Endothelial cell of umbilical vein (primary cell): ENCODE measurements at regions not wholly inside any gene's neighbourhood (a gene's known extent, or its start where the extent isn't known, plus 50 kb on each side); places are given as distances from the start of the nearest gene placed in this dataset.

Source experiments
- BruUV-seq: library from RNA; stranded (reverse); fragments of 400-500 nt; replicated peaks from 2 replicates; lab custom pipeline; 2021; lab: Mats Ljungman, UMichigan
- CTCF ChIA-PET: fragments of 300-600, 350-600 bp; sonication (Branson Sonifier 250); formaldehyde crosslinking; loops from one replicate; lab custom pipeline; 2021; ENCODE audit warnings: antibody characterized with exemption, inconsistent platforms; lab: Charles Lee
- POLR2A ChIA-PET: fragments of 300-600, 350-600 bp; sonication (Branson Sonifier 250); formaldehyde crosslinking; loops from one replicate; lab custom pipeline; 2021; ENCODE audit warnings: antibody characterized with exemption, inconsistent platforms; lab: Charles Lee
- DNase-seq: peaks from one replicate; pipeline ENCODE4 v3.0.0-alpha.2; 2011; ENCODE audit warnings: low read depth, low spot score
- FAIRE-seq: peaks from 2 replicates; lab custom pipeline; 2011; peaks lifted over from hg19 to GRCh38; lab: Jason Lieb, UNC
- H2AFZ ChIP-seq: 2 replicates; pipeline ENCODE4 v1.6.0; 2012; ENCODE audit warnings: low read depth, low read length, control low read depth, inconsistent platforms
- H3K27ac ChIP-seq: 2 replicates; pipeline ENCODE4 v1.5.1; 2011; ENCODE audit warnings: low read depth, mild to moderate bottlenecking, control low read depth, low read length, moderate library complexity; ENCODE audit not compliant: insufficient read depth
- H3K27me3 ChIP-seq, 2 experiments: 2 replicates each; pipeline versions ENCODE4 v1.6.0 to v1.6.1; 2011; ENCODE audit warnings: low read length in 2 of 2, mixed read lengths in 1 of 2; ENCODE audit not compliant: control insufficient read depth in 2 of 2, insufficient read depth in 2 of 2
- H3K36me3 ChIP-seq, 2 experiments: 2 replicates in 1 of 2; 3 replicates in 1 of 2; pipeline ENCODE4 v1.5.1; 2011; ENCODE audit warnings: low read length in 2 of 2, mild to moderate bottlenecking in 1 of 2, moderate library complexity in 1 of 2; ENCODE audit not compliant: control insufficient read depth in 2 of 2, insufficient read depth in 2 of 2; ENCODE audit errors: extremely low read depth in 1 of 2
- H3K4me1 ChIP-seq: 3 replicates; pipeline ENCODE4 v1.5.1; 2011; ENCODE audit warnings: mild to moderate bottlenecking, low read length; ENCODE audit not compliant: control insufficient read depth, insufficient read depth; ENCODE audit errors: extremely low read depth
- H3K4me2 ChIP-seq: 2 replicates; pipeline ENCODE4 v1.6.1; 2011; ENCODE audit warnings: low read length, control low read depth, mixed read lengths; ENCODE audit not compliant: insufficient read depth
- H3K4me3 ChIP-seq, 3 experiments: fragments of 200-600 bp in 1 of 3; sonication (generic), shearing (Covaris generic) in 1 of 3; replicated peaks in 1 of 3; 2 replicates each; pipeline ENCODE4 v1.5.1; 2011 to 2016; ENCODE audit warnings: control low read depth in 3 of 3, low read length in 3 of 3, mild to moderate bottlenecking in 2 of 3, inconsistent platforms in 1 of 3, low read depth in 1 of 3, moderate library complexity in 1 of 3; ENCODE audit not compliant: insufficient read depth in 1 of 3
- H3K79me2 ChIP-seq: 2 replicates; pipeline ENCODE4 v1.6.0; 2012; ENCODE audit warnings: low read length, inconsistent platforms; ENCODE audit not compliant: control insufficient read depth, insufficient read depth
- H3K9ac ChIP-seq: replicated peaks from 2 replicates; pipeline ENCODE3; 2011; ENCODE audit warnings: low read length, control low read depth; ENCODE audit not compliant: insufficient read depth; ENCODE audit errors: extremely low read depth
- H3K9me1 ChIP-seq: replicated peaks from 3 replicates; pipeline ENCODE4 v1.6.0; 2011; ENCODE audit warnings: mild to moderate bottlenecking, low read length; ENCODE audit not compliant: control insufficient read depth, insufficient read depth; ENCODE audit errors: extremely low read depth
- H3K9me3 ChIP-seq: replicated peaks from 2 replicates; pipeline ENCODE4 v1.5.1; 2012; ENCODE audit warnings: low read length, inconsistent platforms; ENCODE audit not compliant: control insufficient read depth, insufficient read depth
- H4K20me1 ChIP-seq: replicated peaks from 2 replicates; pipeline ENCODE3; 2011; ENCODE audit warnings: mild to moderate bottlenecking, low read length; ENCODE audit not compliant: control insufficient read depth, insufficient read depth; ENCODE audit errors: extremely low read depth
- CTCF ChIP-seq, 2 donors: IDR thresholded peaks; 1 replicate in 1 of 2; 2 replicates in 1 of 2; pipeline ENCODE4 v1.5.1; 2011; ENCODE audit warnings: low read length in 2 of 2, mild to moderate bottlenecking in 2 of 2, moderate library complexity in 2 of 2, control low read depth in 1 of 2, inconsistent platforms in 1 of 2, low read depth in 1 of 2; ENCODE audit not compliant: insufficient read depth in 1 of 2; ENCODE audit errors: extremely low read depth in 1 of 2
- EZH2 ChIP-seq: IDR thresholded peaks from 2 replicates; pipeline ENCODE4 v1.6.1; 2012; ENCODE audit warnings: borderline replicate concordance, low read depth, mild to moderate bottlenecking, moderate library complexity, low read length, inconsistent platforms; ENCODE audit not compliant: severe bottlenecking
- FOS ChIP-seq: IDR thresholded peaks from 2 replicates; pipeline ENCODE4 v1.6.1; 2011; ENCODE audit warnings: mild to moderate bottlenecking, low read length, moderate library complexity, borderline replicate concordance; ENCODE audit not compliant: insufficient read depth
- GATA2 ChIP-seq: IDR thresholded peaks from 2 replicates; pipeline ENCODE4 v1.7.0; 2011; ENCODE audit warnings: low read depth, mild to moderate bottlenecking, moderate library complexity, mixed read lengths, low read length; ENCODE audit not compliant: insufficient read length, insufficient read depth
- JUN ChIP-seq: IDR thresholded peaks from 2 replicates; pipeline ENCODE4 v1.6.1; 2011; ENCODE audit warnings: borderline replicate concordance, low read depth; ENCODE audit not compliant: insufficient read length, insufficient read depth
- MAX ChIP-seq: IDR thresholded peaks from 2 replicates; pipeline ENCODE4 v1.6.1; 2011; ENCODE audit not compliant: insufficient read depth, insufficient read length
- MYC ChIP-seq: IDR thresholded peaks from one replicate; pipeline ENCODE4 v1.6.1; 2011; ENCODE audit warnings: mild to moderate bottlenecking, low read depth, low read length
- POLR2A ChIP-seq: IDR thresholded peaks from 2 replicates; pipeline ENCODE4 v1.6.1; 2012; ENCODE audit warnings: low read depth, mild to moderate bottlenecking, control low read depth, low read length
- POLR2AphosphoS5 ChIP-seq: IDR thresholded peaks from 2 replicates; pipeline ENCODE4 v1.6.1; 2012; ENCODE audit warnings: low read depth, mild to moderate bottlenecking, control low read depth, low read length, moderate library complexity; ENCODE audit not compliant: insufficient read depth
- dilution Hi-C: fragments of 300-500 bp; cut with MboI; formaldehyde crosslinking; loops from one replicate; pipeline ENCODE4 v1.15.0; 2019; ENCODE audit warnings: low sequenced_read_pairs; ENCODE audit not compliant: extremely low pct_ligation_motif_present
- intact Hi-C: fragments of 100-400 bp; cut with micrococcal nuclease; formaldehyde crosslinking; loops from one replicate; pipeline ENCODE4 v1.10.0; 2022

GRCh38 chr18:51342815-51343214 lies 145.3 kb upstream of the MEX3C start:
- dilution Hi-C loops: no loop called here
- no peak for DNase-seq
- no peaks in the 10 kb centered on the region for H4K20me1 ChIP-seq
- H3K9ac ChIP-seq: no peak overlapping the region
- no peak for FAIRE-seq
- H3K79me2 ChIP-seq: no peaks in the 10 kb centered on the region
- no peaks in the 10 kb centered on the region for H3K9me3 ChIP-seq
- no TSS peak for BruUV-seq
- H3K9me1 ChIP-seq: no peaks in the 10 kb centered on the region
- H3K4me2 ChIP-seq: no peak overlapping the region
- TF ChIP-seq JUN (no peak), MAX (no peak), EZH2 (no peak), CTCF (IDR thresholded peaks at IDR 0.05; ENCODE audit: extremely low read depth in 1 of 2, insufficient read depth in 1 of 2, low read depth in 1 of 2, low read length in 2 of 2) (no peak), POLR2AphosphoS5 (no peak), FOS (no peak), POLR2A (no peak), MYC (no peak), GATA2 (no peak)
- POLR2A ChIA-PET: no interaction called here
- no peak overlapping the region for H3K27ac ChIP-seq
- H3K27me3 ChIP-seq: no peaks in the 10 kb centered on the region
- H3K4me1 ChIP-seq: no peaks in the 10 kb centered on the region
- no peak overlapping the region for H2AFZ ChIP-seq
- intact Hi-C loops: no loop called here
- H3K4me3 ChIP-seq: no peak overlapping the region
- no peaks in the 10 kb centered on the region for H3K36me3 ChIP-seq
- CTCF ChIA-PET: no interaction called here
